Tibial nerve (tissue), 4 donors: ENCODE measurements at regions not wholly inside any gene's neighbourhood (a gene's known extent, or its start where the extent isn't known, plus 50 kb on each side); places are given as distances from the start of the nearest gene placed in this dataset.

Experiments used
- EP300 ChIP-seq, 2 donors: sonication (generic); formaldehyde crosslinking; IDR thresholded peaks; one replicate each; pipeline ENCODE4 v1.6.1; 2017; ENCODE audit warnings: antibody characterized with exemption in 2 of 2, mild to moderate bottlenecking in 1 of 2
- POLR2A ChIP-seq, 2 donors: fragments of 450-650 bp; IDR thresholded peaks; one replicate each; pipeline ENCODE4 v1.6.1; 2017; ENCODE audit warnings: antibody characterized with exemption in 2 of 2, mild to moderate bottlenecking in 2 of 2, moderate library complexity in 2 of 2
- TF ChIP-seq, protein P1 (sequence below), 5 experiments: fragments of 200-600 bp in 3 of 5; fragments of 450-650 bp in 2 of 5; sonication (generic) in 3 of 5; IDR thresholded peaks; one replicate each; pipeline ENCODE4 v1.5.1; 2016 to 2019; ENCODE audit warnings: antibody characterized with exemption in 5 of 5, mild to moderate bottlenecking in 3 of 5, moderate library complexity in 2 of 5

DNA sequence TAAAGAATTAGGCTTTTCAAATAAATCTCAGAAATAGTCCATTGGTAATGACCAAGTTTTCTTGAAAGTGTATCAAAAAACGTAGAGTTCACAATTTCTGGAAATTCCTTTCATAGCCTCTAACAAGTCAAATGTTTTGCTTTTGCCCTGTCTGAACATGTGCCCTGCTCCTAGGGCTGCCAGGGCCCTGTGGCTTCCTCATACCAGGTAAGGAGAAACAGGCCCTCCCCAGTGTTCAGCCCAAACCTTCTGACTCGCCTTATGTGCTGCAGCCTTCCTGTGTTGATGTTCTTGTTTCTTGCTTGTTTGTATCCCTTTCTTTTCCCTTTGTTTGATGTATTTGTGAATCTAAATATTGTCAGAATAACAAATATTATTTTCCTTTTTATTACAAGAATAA is 146.1 kb upstream of the PACRGL start:
- no peak for TF ChIP-seq EP300 (IDR thresholded peaks at IDR 0.05)
- TF ChIP-seq, protein P1, sequence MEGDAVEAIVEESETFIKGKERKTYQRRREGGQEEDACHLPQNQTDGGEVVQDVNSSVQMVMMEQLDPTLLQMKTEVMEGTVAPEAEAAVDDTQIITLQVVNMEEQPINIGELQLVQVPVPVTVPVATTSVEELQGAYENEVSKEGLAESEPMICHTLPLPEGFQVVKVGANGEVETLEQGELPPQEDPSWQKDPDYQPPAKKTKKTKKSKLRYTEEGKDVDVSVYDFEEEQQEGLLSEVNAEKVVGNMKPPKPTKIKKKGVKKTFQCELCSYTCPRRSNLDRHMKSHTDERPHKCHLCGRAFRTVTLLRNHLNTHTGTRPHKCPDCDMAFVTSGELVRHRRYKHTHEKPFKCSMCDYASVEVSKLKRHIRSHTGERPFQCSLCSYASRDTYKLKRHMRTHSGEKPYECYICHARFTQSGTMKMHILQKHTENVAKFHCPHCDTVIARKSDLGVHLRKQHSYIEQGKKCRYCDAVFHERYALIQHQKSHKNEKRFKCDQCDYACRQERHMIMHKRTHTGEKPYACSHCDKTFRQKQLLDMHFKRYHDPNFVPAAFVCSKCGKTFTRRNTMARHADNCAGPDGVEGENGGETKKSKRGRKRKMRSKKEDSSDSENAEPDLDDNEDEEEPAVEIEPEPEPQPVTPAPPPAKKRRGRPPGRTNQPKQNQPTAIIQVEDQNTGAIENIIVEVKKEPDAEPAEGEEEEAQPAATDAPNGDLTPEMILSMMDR (IDR thresholded peaks at IDR 0.05): no peak
- TF ChIP-seq POLR2A (IDR thresholded peaks at IDR 0.05): no peak
